Stomach (tissue), 4 donors: ENCODE measurements at regions not wholly inside any gene's neighbourhood (a gene's known extent, or its start where the extent isn't known, plus 50 kb on each side); places are given as distances from the start of the nearest gene placed in this dataset.

Experiments used
- POLR2A ChIP-seq, 4 donors: fragments of 450-650 bp; IDR thresholded peaks; one replicate each; pipeline ENCODE4 v1.6.1; 2016; ENCODE audit warnings: antibody characterized with exemption in 4 of 4, control low read depth in 2 of 4, mild to moderate bottlenecking in 1 of 4, moderate library complexity in 1 of 4
- TF ChIP-seq, protein P1 (sequence below), 7 experiments: fragments of 450-650 bp in 4 of 7; fragments of 200-600 bp in 3 of 7; sonication (generic) in 3 of 7; IDR thresholded peaks; one replicate each; pipeline ENCODE4 v1.5.1; 2016 to 2019; ENCODE audit warnings: antibody characterized with exemption in 7 of 7, control low read depth in 2 of 7, mild to moderate bottlenecking in 1 of 7

DNA sequence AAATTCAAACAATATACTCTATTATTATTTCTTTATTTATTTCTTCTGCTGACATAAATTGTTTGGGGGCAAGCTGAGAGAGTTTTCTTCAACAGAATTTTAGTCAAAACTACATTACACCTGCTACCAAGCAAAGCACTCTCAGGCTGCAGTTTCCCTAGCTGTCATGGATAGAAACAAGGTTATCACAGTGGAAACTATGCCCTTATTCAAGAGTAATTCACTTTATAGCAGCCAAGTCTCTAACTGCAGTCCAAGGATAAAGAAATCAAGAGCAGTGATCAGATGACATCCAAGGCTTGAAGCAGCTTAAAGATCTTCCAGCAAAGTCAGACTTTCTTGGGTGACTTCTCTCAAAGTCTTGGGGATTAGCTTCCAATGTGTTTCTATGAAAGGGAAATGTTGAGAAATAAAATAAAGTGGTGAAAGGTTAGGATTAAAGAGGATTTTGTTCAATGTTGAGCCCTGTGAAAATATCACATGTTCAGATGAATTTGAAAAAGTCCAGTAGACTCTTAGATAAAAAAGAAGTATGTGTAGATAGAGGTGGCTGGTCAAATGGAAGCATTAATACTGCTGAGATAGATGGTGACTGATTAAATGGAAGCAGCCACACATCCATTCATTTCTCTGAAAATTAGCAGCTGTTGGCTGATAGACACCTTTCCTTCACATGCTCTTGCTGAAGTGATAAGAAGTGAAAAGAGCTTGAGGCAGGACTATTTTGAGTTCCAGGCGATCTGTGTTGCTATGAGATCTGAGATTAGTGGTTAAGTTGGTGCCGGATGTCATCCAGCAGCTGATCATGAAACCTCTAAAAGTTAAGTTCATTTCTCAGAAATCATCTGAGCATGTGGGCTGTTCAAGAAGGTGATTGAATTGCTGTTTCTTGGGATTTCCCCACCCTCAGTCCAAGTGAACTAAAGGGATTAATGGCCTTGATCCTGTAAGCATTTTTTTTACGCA is 257.8 kb upstream of the BTG1 start:
- TF ChIP-seq, protein P1, sequence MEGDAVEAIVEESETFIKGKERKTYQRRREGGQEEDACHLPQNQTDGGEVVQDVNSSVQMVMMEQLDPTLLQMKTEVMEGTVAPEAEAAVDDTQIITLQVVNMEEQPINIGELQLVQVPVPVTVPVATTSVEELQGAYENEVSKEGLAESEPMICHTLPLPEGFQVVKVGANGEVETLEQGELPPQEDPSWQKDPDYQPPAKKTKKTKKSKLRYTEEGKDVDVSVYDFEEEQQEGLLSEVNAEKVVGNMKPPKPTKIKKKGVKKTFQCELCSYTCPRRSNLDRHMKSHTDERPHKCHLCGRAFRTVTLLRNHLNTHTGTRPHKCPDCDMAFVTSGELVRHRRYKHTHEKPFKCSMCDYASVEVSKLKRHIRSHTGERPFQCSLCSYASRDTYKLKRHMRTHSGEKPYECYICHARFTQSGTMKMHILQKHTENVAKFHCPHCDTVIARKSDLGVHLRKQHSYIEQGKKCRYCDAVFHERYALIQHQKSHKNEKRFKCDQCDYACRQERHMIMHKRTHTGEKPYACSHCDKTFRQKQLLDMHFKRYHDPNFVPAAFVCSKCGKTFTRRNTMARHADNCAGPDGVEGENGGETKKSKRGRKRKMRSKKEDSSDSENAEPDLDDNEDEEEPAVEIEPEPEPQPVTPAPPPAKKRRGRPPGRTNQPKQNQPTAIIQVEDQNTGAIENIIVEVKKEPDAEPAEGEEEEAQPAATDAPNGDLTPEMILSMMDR (IDR thresholded peaks at IDR 0.05): no peak
- no peak for TF ChIP-seq POLR2A (IDR thresholded peaks at IDR 0.05)
